ENCODE measurements at regions not wholly inside any gene's neighbourhood (a gene's known extent, or its start where the extent isn't known, plus 50 kb on each side); places are given as distances from the start of the nearest gene placed in this dataset.

- WGBS, 3 donors: 70 to 76% (median 71%) methylated on average over 4 of the region's 4 CpGs
- H3K27ac ChIP-seq (ENCODE audit: low read depth, low read length): no peak overlapping the region
Measured at GRCh38 chr9:515665-516064, 301.0 kb downstream of the DOCK8 start.

GRCh38 chr9:517993-518392 is 303.3 kb downstream of the DOCK8 start:
- no peak overlapping the region for H3K27ac ChIP-seq (ENCODE audit: low read depth, low read length)
- 80 to 88% (median 87%) methylated on average over 4 of the region's 4 CpGs for WGBS, 3 donors

GRCh38 chr9:518540-518939 is 303.9 kb downstream of the DOCK8 start:
- 66 to 87% (median 80%) methylated on average over 5 of the region's 5 CpGs for WGBS, 3 donors
- no peak overlapping the region for H3K27ac ChIP-seq (ENCODE audit: low read depth, low read length)

- 71 to 82% (median 80%) methylated on average over 3 of the region's 3 CpGs for WGBS, 3 donors
- H3K27ac ChIP-seq (ENCODE audit: low read depth, low read length): no peak overlapping the region
Measured at GRCh38 chr9:519579-519978, 304.9 kb downstream of the DOCK8 start.

GRCh38 chr9:520302-520701 is 305.6 kb downstream of the DOCK8 start:
- 85 to 95% (median 86%) methylated on average over 3 of the region's 3 CpGs for WGBS, 3 donors
- no peak overlapping the region for H3K27ac ChIP-seq (ENCODE audit: low read depth, low read length)

GRCh38 chr9:522190-522589 is 307.5 kb downstream of the DOCK8 start:
- 84 to 91% (median 90%) methylated on average over 5 of the region's 5 CpGs for WGBS, 3 donors
- no peak overlapping the region for H3K27ac ChIP-seq (ENCODE audit: low read depth, low read length)

- WGBS, 3 donors: 70 to 84% (median 80%) methylated on average over 1 of the region's 1 CpG
- no peak overlapping the region for H3K27ac ChIP-seq (ENCODE audit: low read depth, low read length)
Measured at GRCh38 chr9:522658-523057, 308.0 kb downstream of the DOCK8 start.

GRCh38 chr9:523444-523843 is 308.8 kb downstream of the DOCK8 start:
- WGBS, 3 donors: 96 to 99% (median 99%) methylated on average over 4 of the region's 4 CpGs
- H3K27ac ChIP-seq (ENCODE audit: low read depth, low read length): no peak overlapping the region

- H3K27ac ChIP-seq (ENCODE audit: low read depth, low read length): no peak overlapping the region
- 27 to 58% (median 56%) methylated on average over 2 of the region's 2 CpGs for WGBS, 3 donors
Measured at GRCh38 chr9:524008-524407, 309.3 kb downstream of the DOCK8 start.

- H3K27ac ChIP-seq (ENCODE audit: low read depth, low read length): no peak overlapping the region
Measured at GRCh38 chr9:526904-527591, 312.4 kb downstream of the DOCK8 start.

GRCh38 chr9:529731-530130 is 311.8 kb upstream of the DMRT1 start:
- WGBS, 3 donors: 66 to 74% (median 73%) methylated on average over 4 of the region's 4 CpGs
- H3K27ac ChIP-seq (ENCODE audit: low read depth, low read length): no peak overlapping the region

More at GRCh38 chr9:526904-527591, 312.4 kb downstream of the DOCK8 start:
- WGBS, 3 donors: 88 to 95% (median 89%) methylated on average over 11 of the region's 11 CpGs

- H3K27ac ChIP-seq (ENCODE audit: low read depth, low read length): no peak overlapping the region
- 49 to 54% (median 53%) methylated on average over 3 of the region's 3 CpGs for WGBS, 3 donors
Measured at GRCh38 chr9:530681-531080, 310.8 kb upstream of the DMRT1 start.

- no peak overlapping the region for H3K27ac ChIP-seq (ENCODE audit: low read depth, low read length)
- WGBS, 3 donors: 19 to 75% (median 73%) methylated on average over 6 of the region's 6 CpGs
Measured at GRCh38 chr9:532707-533106, 308.8 kb upstream of the DMRT1 start.

GRCh38 chr9:534886-535285 is 306.6 kb upstream of the DMRT1 start:
- WGBS, 3 donors: 29 to 55% (median 51%) methylated on average over 4 of the region's 4 CpGs
- H3K27ac ChIP-seq (ENCODE audit: low read depth, low read length): no peak overlapping the region

GRCh38 chr9:535356-535755 is 306.1 kb upstream of the DMRT1 start:
- 81 to 90% (median 88%) methylated on average over 4 of the region's 4 CpGs for WGBS, 3 donors
- no peak overlapping the region for H3K27ac ChIP-seq (ENCODE audit: low read depth, low read length)

- 78 to 89% (median 82%) methylated on average over 11 of the region's 11 CpGs for WGBS, 3 donors
- no peak overlapping the region for H3K27ac ChIP-seq (ENCODE audit: low read depth, low read length)
Measured at GRCh38 chr9:536597-537511, 304.6 kb upstream of the DMRT1 start.

- no peak overlapping the region for H3K27ac ChIP-seq (ENCODE audit: low read depth, low read length)
- 48 to 65% (median 65%) methylated on average over 4 of the region's 4 CpGs for WGBS, 3 donors
Measured at GRCh38 chr9:543478-543877, 298.0 kb upstream of the DMRT1 start.

- 64 to 88% (median 70%) methylated on average over 7 of the region's 7 CpGs for WGBS, 3 donors
- no peak overlapping the region for H3K27ac ChIP-seq (ENCODE audit: low read depth, low read length)
Measured at GRCh38 chr9:545480-545879, 296.0 kb upstream of the DMRT1 start.

- 52 to 66% (median 60%) methylated on average over 3 of the region's 3 CpGs for WGBS, 3 donors
- H3K27ac ChIP-seq (ENCODE audit: low read depth, low read length): no peak overlapping the region
Measured at GRCh38 chr9:546235-546634, 295.3 kb upstream of the DMRT1 start.

GRCh38 chr9:546797-547223 is 294.7 kb upstream of the DMRT1 start:
- no peak overlapping the region for H3K27ac ChIP-seq (ENCODE audit: low read depth, low read length)
- 11 to 29% (median 18%) methylated on average over 3 of the region's 3 CpGs for WGBS, 3 donors
